ENCODE measurements at regions not wholly inside any gene's neighbourhood (a gene's known extent, or its start where the extent isn't known, plus 50 kb on each side); places are given as distances from the start of the nearest gene placed in this dataset.

GRCh38 chr5:168217497-168217896 lies 73.9 kb upstream of the WWC1 start:
- H3K9me3 ChIP-seq, result no peaks in the 10 kb centered on the region
- no peaks in the 10 kb centered on the region for H3K36me3 ChIP-seq
- peaks cover 0 to 11% (median 1%) of the 10 kb centered on the region in 4 donors for H3K4me1 ChIP-seq
- WGBS, 2 donors (ENCODE audit: low coverage in 1 of 2), result 11 to 52% methylated on average over 5 to 7 of the region's 7 CpGs
- intact Hi-C loops (cut with DNase I; ENCODE audit: low total_unique reads) (loop anchor here (10.0 kb wide), 1 partner anchor 493 kb away; no protein-coding TSS in a partner anchor), in situ Hi-C loops (cut with MboI; ENCODE audit: low pct_ligation_motif_present in 1 of 4, low pct_unique_long_range_greater_than_20kb in 1 of 4, low sequenced_read_pairs in 3 of 4) (loop anchor here (10.0 to 25.0 kb wide), 5 partner anchors 93 to 505 kb away; no protein-coding TSS in a partner anchor)
- DNase-seq, result peak; percentile 33
- TF ChIP-seq POLR2AphosphoS5 (IDR thresholded peaks at IDR 0.05) (no peak), EP300 (IDR thresholded peaks at IDR 0.05; ENCODE audit: low read depth) (no peak), CTCF (IDR thresholded peaks at IDR 0.05) (no peak), POLR2A (IDR thresholded peaks at IDR 0.05) (no peak)
- H3K27ac ChIP-seq, result no peak overlapping the region
- no peak overlapping the region for H3K4me3 ChIP-seq
- H3K27me3 ChIP-seq, result peaks cover 7% of the 10 kb centered on the region

GRCh38 chr5:168218746-168219145 lies 72.7 kb upstream of the WWC1 start:
- no peaks in the 10 kb centered on the region for H3K36me3 ChIP-seq
- 80 to 85% methylated on average over 1 to 9 of the region's 9 CpGs for WGBS, 2 donors (ENCODE audit: low coverage in 1 of 2)
- H3K9me3 ChIP-seq, result no peaks in the 10 kb centered on the region
- peaks cover 0 to 11% (median 1%) of the 10 kb centered on the region in 4 donors for H3K4me1 ChIP-seq
- intact Hi-C loops (cut with DNase I; ENCODE audit: low total_unique reads) (loop anchor here (10.0 kb wide), 1 partner anchor 494 kb away; no protein-coding TSS in a partner anchor), in situ Hi-C loops (cut with MboI; ENCODE audit: low pct_ligation_motif_present in 1 of 4, low pct_unique_long_range_greater_than_20kb in 1 of 4, low sequenced_read_pairs in 3 of 4) (loop anchor here (10.0 to 25.0 kb wide), 5 partner anchors 94 to 506 kb away; no protein-coding TSS in a partner anchor)
- H3K27me3 ChIP-seq, result peaks cover 7% of the 10 kb centered on the region
- no peak overlapping the region for H3K4me3 ChIP-seq
- no peak overlapping the region for H3K27ac ChIP-seq
- no peak for TF ChIP-seq POLR2A (IDR thresholded peaks at IDR 0.05)
- no peak for TF ChIP-seq EP300 (IDR thresholded peaks at IDR 0.05; ENCODE audit: low read depth)
- TF ChIP-seq CTCF (IDR thresholded peaks at IDR 0.05), result no peak
- TF ChIP-seq POLR2AphosphoS5 (IDR thresholded peaks at IDR 0.05), result no peak
- no peak for DNase-seq

GRCh38 chr5:168219515-168220410 lies 71.7 kb upstream of the WWC1 start:
- H3K4me1 ChIP-seq, result peaks cover 0 to 11% (median 1%) of the 10 kb centered on the region in 4 donors
- TF ChIP-seq CTCF (IDR thresholded peaks at IDR 0.05) (peak; percentile 85 to 95 (median 87)), POLR2A (IDR thresholded peaks at IDR 0.05) (no peak)
- in situ Hi-C loops (cut with MboI; ENCODE audit: low pct_ligation_motif_present in 1 of 4, low pct_unique_long_range_greater_than_20kb in 1 of 4, low sequenced_read_pairs in 3 of 4), result loop anchor here (10.0 to 25.0 kb wide), 5 partner anchors 95 to 507 kb away; no protein-coding TSS in a partner anchor
- peak; percentile 51 for DNase-seq
- intact Hi-C loops (cut with DNase I; ENCODE audit: low total_unique reads), result loop anchor here (10.0 kb wide), 1 partner anchor 495 kb away; no protein-coding TSS in a partner anchor
- H3K4me3 ChIP-seq, result no peak overlapping the region
- no peak overlapping the region for H3K27ac ChIP-seq
- H3K9me3 ChIP-seq, result no peaks in the 10 kb centered on the region
- peaks cover 7% of the 10 kb centered on the region for H3K27me3 ChIP-seq
- WGBS, 2 donors (ENCODE audit: low coverage in 1 of 2), result 25 to 33% methylated on average over 4 to 8 of the region's 8 CpGs
- H3K36me3 ChIP-seq, result no peaks in the 10 kb centered on the region

GRCh38 chr5:168224085-168224484 lies 67.4 kb upstream of the WWC1 start:
- intact Hi-C loops (cut with DNase I; ENCODE audit: low total_unique reads), result no loop called here
- no peak overlapping the region for H3K4me3 ChIP-seq
- H3K9me3 ChIP-seq, result no peaks in the 10 kb centered on the region
- 90% methylated on average over 5 of the region's 5 CpGs; no CpG with 5 or more reads in 1 of the 2 donors for WGBS, 2 donors (ENCODE audit: low coverage in 1 of 2)
- no peak overlapping the region for H3K27ac ChIP-seq
- H3K36me3 ChIP-seq, result no peaks in the 10 kb centered on the region
- in situ Hi-C loops (cut with MboI; ENCODE audit: low pct_ligation_motif_present in 1 of 4, low pct_unique_long_range_greater_than_20kb in 1 of 4, low sequenced_read_pairs in 3 of 4), result loop anchor here in 3 of 4 donors (10.0 to 25.0 kb wide), 2 partner anchors 499 to 512 kb away; no protein-coding TSS in a partner anchor
- TF ChIP-seq CTCF (IDR thresholded peaks at IDR 0.05), result no peak
- no peak for TF ChIP-seq POLR2AphosphoS5 (IDR thresholded peaks at IDR 0.05)
- TF ChIP-seq EP300 (IDR thresholded peaks at IDR 0.05; ENCODE audit: low read depth), result no peak
- TF ChIP-seq POLR2A (IDR thresholded peaks at IDR 0.05), result no peak
- DNase-seq, result no peak
- H3K27me3 ChIP-seq, result peaks cover 7% of the 10 kb centered on the region
- peaks cover 0 to 4% (median 0%) of the 10 kb centered on the region in 4 donors for H3K4me1 ChIP-seq

Measured in transverse colon (tissue), 4 donors.